ENCODE measurements at regions not wholly inside any gene's neighbourhood (a gene's known extent, or its start where the extent isn't known, plus 50 kb on each side); places are given as distances from the start of the nearest gene placed in this dataset.

DNA sequence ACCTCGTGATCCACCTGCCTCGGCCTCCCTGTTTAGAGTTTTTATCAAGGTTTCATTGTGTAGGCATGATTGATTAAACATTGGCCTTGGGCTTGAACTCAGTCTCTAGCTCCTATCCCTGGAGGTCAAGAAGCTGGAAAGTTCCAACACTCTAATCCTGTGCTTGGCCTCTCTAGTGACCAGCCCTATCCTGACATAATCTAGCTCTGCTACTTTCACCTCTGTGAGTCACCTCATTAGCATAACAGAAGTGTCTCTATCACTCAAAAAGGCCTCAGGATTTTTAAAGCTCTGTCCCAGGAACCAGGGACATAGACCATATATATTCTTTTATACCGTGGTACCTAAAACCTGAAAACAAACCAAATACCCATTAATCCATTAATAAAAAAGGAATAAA lies 377.5 kb downstream of the CENPC start:
- no peak for DNase-seq
- no peaks in the 10 kb centered on the region for H3K4me1 ChIP-seq
- TF ChIP-seq, protein P1, sequence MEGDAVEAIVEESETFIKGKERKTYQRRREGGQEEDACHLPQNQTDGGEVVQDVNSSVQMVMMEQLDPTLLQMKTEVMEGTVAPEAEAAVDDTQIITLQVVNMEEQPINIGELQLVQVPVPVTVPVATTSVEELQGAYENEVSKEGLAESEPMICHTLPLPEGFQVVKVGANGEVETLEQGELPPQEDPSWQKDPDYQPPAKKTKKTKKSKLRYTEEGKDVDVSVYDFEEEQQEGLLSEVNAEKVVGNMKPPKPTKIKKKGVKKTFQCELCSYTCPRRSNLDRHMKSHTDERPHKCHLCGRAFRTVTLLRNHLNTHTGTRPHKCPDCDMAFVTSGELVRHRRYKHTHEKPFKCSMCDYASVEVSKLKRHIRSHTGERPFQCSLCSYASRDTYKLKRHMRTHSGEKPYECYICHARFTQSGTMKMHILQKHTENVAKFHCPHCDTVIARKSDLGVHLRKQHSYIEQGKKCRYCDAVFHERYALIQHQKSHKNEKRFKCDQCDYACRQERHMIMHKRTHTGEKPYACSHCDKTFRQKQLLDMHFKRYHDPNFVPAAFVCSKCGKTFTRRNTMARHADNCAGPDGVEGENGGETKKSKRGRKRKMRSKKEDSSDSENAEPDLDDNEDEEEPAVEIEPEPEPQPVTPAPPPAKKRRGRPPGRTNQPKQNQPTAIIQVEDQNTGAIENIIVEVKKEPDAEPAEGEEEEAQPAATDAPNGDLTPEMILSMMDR (IDR thresholded peaks at IDR 0.05; ENCODE audit: low read depth, low read length) = no peak
- no peaks in the 10 kb centered on the region for H3K27me3 ChIP-seq
- no peak overlapping the region for H3K4me3 ChIP-seq (ENCODE audit: low read depth, low read length)
- no peaks in the 10 kb centered on the region for H3K9me3 ChIP-seq
- no peaks in the 10 kb centered on the region for H3K36me3 ChIP-seq

DNA sequence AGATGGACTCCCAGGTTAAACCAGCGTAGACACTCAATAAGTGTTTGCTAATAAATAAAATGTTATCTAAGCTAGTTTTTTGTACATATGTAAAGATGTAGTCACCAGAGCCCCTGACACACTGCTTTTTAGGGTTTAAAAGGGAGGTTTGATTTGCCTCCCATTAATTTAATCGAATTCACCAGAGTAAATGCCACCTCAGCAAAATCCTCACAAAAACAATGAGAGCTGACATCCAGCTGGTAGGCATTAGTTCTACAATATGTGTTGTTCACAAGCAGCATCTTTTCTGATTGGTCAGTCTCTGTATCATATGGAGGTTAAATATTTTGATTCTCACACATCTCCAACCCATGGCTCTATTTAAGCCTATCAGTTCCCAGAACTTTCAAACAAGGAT lies 382.6 kb downstream of the CENPC start:
- Histone ChIP-seq H3K4me1 (no peaks in the 10 kb centered on the region), H3K9me3 (no peaks in the 10 kb centered on the region), H3K27me3 (no peaks in the 10 kb centered on the region), H3K36me3 (no peaks in the 10 kb centered on the region), H3K4me3 (ENCODE audit: low read depth, low read length) (no peak overlapping the region)
- TF ChIP-seq, protein P1 (IDR thresholded peaks at IDR 0.05; ENCODE audit: low read depth, low read length) = no peak
- no peak for DNase-seq

GRCh38 chr4:67161311-67161710 lies 384.0 kb downstream of the CENPC start:
- Histone ChIP-seq H3K9me3 (no peaks in the 10 kb centered on the region), H3K27me3 (no peaks in the 10 kb centered on the region), H3K36me3 (no peaks in the 10 kb centered on the region), H3K4me1 (no peaks in the 10 kb centered on the region), H3K4me3 (ENCODE audit: low read depth, low read length) (no peak overlapping the region)
- TF ChIP-seq, protein P1 (IDR thresholded peaks at IDR 0.05; ENCODE audit: low read depth, low read length) = no peak
- DNase-seq = no peak

DNA sequence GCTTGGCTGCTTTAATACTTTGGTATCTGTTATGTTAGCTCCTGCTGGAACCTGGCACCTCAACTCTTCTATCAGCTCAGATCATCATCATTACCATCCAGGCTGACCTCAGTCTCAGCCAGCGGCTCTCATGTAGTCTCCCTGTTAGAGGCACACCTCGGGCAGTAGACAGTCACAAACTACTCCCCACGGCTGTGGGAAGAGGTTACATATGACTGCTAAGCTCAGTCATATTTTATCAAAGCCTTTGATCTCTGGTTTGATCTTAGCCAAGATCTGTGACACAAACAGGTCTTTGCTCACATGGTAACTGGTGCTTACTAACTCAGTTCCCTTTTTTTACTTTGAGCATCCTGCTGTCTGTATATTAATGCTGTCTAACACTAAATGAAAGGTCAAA lies 384.9 kb downstream of the CENPC start:
- TF ChIP-seq, protein P1 (IDR thresholded peaks at IDR 0.05; ENCODE audit: low read depth, low read length) = no peak
- H3K9me3 ChIP-seq = no peaks in the 10 kb centered on the region
- no peak overlapping the region for H3K4me3 ChIP-seq (ENCODE audit: low read depth, low read length)
- no peaks in the 10 kb centered on the region for H3K27me3 ChIP-seq
- no peak for DNase-seq
- H3K36me3 ChIP-seq = no peaks in the 10 kb centered on the region
- no peaks in the 10 kb centered on the region for H3K4me1 ChIP-seq

DNA sequence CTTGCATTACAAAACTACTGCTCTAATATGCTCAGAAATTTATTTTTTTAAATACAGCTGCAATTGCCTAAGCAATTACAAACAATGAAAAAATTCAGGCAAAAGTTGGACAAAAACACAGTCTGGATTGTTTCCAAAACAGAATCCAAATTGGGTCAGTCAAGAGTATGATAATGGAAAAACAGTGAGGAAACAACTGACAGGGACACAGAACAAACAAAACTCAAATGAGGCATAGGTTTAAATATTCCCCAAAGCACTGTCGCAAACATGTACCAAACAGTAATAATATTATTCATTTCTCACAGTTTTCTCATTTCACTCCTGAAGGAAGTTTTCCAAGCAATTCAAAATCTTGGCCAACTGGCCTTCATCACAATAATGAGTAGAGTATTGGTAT lies 386.6 kb downstream of the CENPC start:
- DNase-seq = no peak
- no peaks in the 10 kb centered on the region for H3K4me1 ChIP-seq

GRCh38 chr4:67152976-67153375 lies 392.3 kb downstream of the CENPC start:
- Histone ChIP-seq H3K4me1 (no peaks in the 10 kb centered on the region), H3K36me3 (no peaks in the 10 kb centered on the region), H3K27me3 (no peaks in the 10 kb centered on the region), H3K9me3 (no peaks in the 10 kb centered on the region), H3K4me3 (ENCODE audit: low read depth, low read length) (no peak overlapping the region)
- no peak for DNase-seq
- TF ChIP-seq, protein P1 (IDR thresholded peaks at IDR 0.05; ENCODE audit: low read depth, low read length) = no peak

More for the DNA sequence above, 386.6 kb downstream of the CENPC start:
- Histone ChIP-seq H3K4me3 (ENCODE audit: low read depth, low read length) (no peak overlapping the region), H3K9me3 (no peaks in the 10 kb centered on the region), H3K27me3 (no peaks in the 10 kb centered on the region), H3K36me3 (no peaks in the 10 kb centered on the region)
- TF ChIP-seq, protein P1 (IDR thresholded peaks at IDR 0.05; ENCODE audit: low read depth, low read length) = no peak

Data from BE2C (cell line).